HEK293 (cell line): ENCODE measurements at regions not wholly inside any gene's neighbourhood (a gene's known extent, or its start where the extent isn't known, plus 50 kb on each side); places are given as distances from the start of the nearest gene placed in this dataset.
"Not testable (repeated sequence)": the region's sequence is repeated elsewhere in the genome, so short reads cannot be mapped to it uniquely, and the experiment has no call there.

Experiments
- CTCF ChIA-PET: fragments of 350-600 bp; formaldehyde crosslinking; extraction: SDS; loops from one replicate; lab custom pipeline; 2021; ENCODE audit warnings: antibody characterized with exemption; lab: Yijun Ruan, JAX
- POLR2A ChIA-PET: fragments of 300-600 bp; formaldehyde crosslinking; extraction: SDS; loops from one replicate; lab custom pipeline; 2020; ENCODE audit warnings: antibody characterized with exemption, inconsistent platforms; lab: Yijun Ruan, JAX
- H3K27ac ChIP-seq: fragments of 200-500 bp; sonication (Bioruptor generic); 2 replicates; pipeline ENCODE4 v1.5.1; 2014; ENCODE audit warnings: low read depth, low read length, control low read depth, inconsistent platforms; ENCODE audit errors: extremely low read depth
- H3K36me3 ChIP-seq, 2 experiments: fragments of 200-500 bp in 1 of 2; sonication (Bioruptor generic) in 1 of 2; 1 replicate in 1 of 2; 2 replicates in 1 of 2; pipeline ENCODE4 v1.5.1; 2014 to 2017; ENCODE audit warnings: inconsistent platforms in 2 of 2, low read length in 2 of 2; ENCODE audit not compliant: control insufficient read depth in 2 of 2, insufficient read depth in 1 of 2
- H3K4me1 ChIP-seq: fragments of 200-500 bp; sonication (Bioruptor generic); 2 replicates; pipeline ENCODE4 v1.5.1; 2014; ENCODE audit warnings: mild to moderate bottlenecking, low read length, inconsistent platforms; ENCODE audit not compliant: control insufficient read depth, insufficient read depth
- H3K4me3 ChIP-seq: 2 replicates; pipeline ENCODE4 v1.5.1; 2011; ENCODE audit warnings: low read depth, mild to moderate bottlenecking, control low read depth, low read length, moderate library complexity
- H3K9me3 ChIP-seq: fragments of 200-500 bp; sonication (Bioruptor generic); 2 replicates; pipeline ENCODE4 v1.5.1; 2014; ENCODE audit warnings: low read depth, low read length, inconsistent platforms; ENCODE audit not compliant: control insufficient read depth, insufficient read depth
- PRDM1 ChIP-seq: fragments of 450-650 bp; formaldehyde crosslinking; IDR thresholded peaks from 2 replicates; pipeline ENCODE4; 2016; ENCODE audit warnings: missing biosample characterization, missing genetic modification characterization
- ZBTB20 ChIP-seq: fragments of 450-650 bp; formaldehyde crosslinking; IDR thresholded peaks from 2 replicates; pipeline ENCODE4 v1.5.1; 2016; ENCODE audit warnings: missing biosample characterization, missing genetic modification characterization
- ZBTB6 ChIP-seq: fragments of 450-650 bp; formaldehyde crosslinking; IDR thresholded peaks from 2 replicates; pipeline ENCODE4 v1.5.1; 2017; ENCODE audit warnings: missing biosample characterization, missing genetic modification characterization
- ZNF214 ChIP-seq: fragments of 450-650 bp; formaldehyde crosslinking; IDR thresholded peaks from 2 replicates; pipeline ENCODE4 v1.5.1; 2017; ENCODE audit warnings: missing biosample characterization, mild to moderate bottlenecking, missing genetic modification characterization, borderline replicate concordance
- ZNF311 ChIP-seq: fragments of 450-650 bp; formaldehyde crosslinking; IDR thresholded peaks from 2 replicates; pipeline ENCODE4 v1.5.1; 2017; ENCODE audit warnings: missing biosample characterization, missing genetic modification characterization, borderline replicate concordance
- ZNF350 ChIP-seq: fragments of 450-650 bp; formaldehyde crosslinking; IDR thresholded peaks from 2 replicates; pipeline ENCODE4 v1.5.0; 2017; ENCODE audit warnings: missing biosample characterization, mild to moderate bottlenecking, missing genetic modification characterization
- ZNF623 ChIP-seq: fragments of 450-650 bp; formaldehyde crosslinking; IDR thresholded peaks from 2 replicates; pipeline ENCODE4 v1.5.1; 2016; ENCODE audit warnings: missing biosample characterization, missing genetic modification characterization
- ZNF654 ChIP-seq: fragments of 450-650 bp; formaldehyde crosslinking; IDR thresholded peaks from 2 replicates; pipeline ENCODE4 v1.5.1; 2016; ENCODE audit warnings: low read depth, missing biosample characterization, missing genetic modification characterization
- ZNF658 ChIP-seq: fragments of 450-650 bp; formaldehyde crosslinking; IDR thresholded peaks from 2 replicates; pipeline ENCODE4; 2016; ENCODE audit warnings: missing biosample characterization, missing genetic modification characterization

- TF ChIP-seq ZBTB6 (tag by site-specific recombination) (no peak), ZNF214 (tag by site-specific recombination) (no peak), PRDM1 (tag by site-specific recombination) (no peak), ZBTB20 (tag by site-specific recombination) (no peak), ZNF350 (tag by site-specific recombination) (no peak), ZNF311 (tag by site-specific recombination) (no peak)
- no peak overlapping the region for H3K27ac ChIP-seq
- no peaks in the 10 kb centered on the region for H3K36me3 ChIP-seq
- no peak overlapping the region for H3K4me3 ChIP-seq
- no peaks in the 10 kb centered on the region for H3K9me3 ChIP-seq
- no peaks in the 10 kb centered on the region for H3K4me1 ChIP-seq
- ChIA-PET POLR2A (no interaction called here), CTCF (no interaction called here)
These were observed 246.6 kb upstream of the PROK2 start for GRCh38 chr3:72031581-72031980.

GRCh38 chr3:72030296-72030695, 245.3 kb upstream of the PROK2 start:
- H3K27ac ChIP-seq, H3K4me1 ChIP-seq, CTCF ChIA-PET, H3K4me3 ChIP-seq, H3K9me3 ChIP-seq, H3K36me3 ChIP-seq, POLR2A ChIA-PET: not testable (repeated sequence)

- CTCF ChIA-PET: interaction anchor here (0.6 to 0.7 kb wide), 3 partner anchors 55 to 1058 kb away, joined by 4 to 5 read pairs (median 4); no protein-coding TSS in a partner anchor
- H3K27ac ChIP-seq, H3K4me3 ChIP-seq: not testable (repeated sequence)
These were observed 243.8 kb upstream of the PROK2 start for GRCh38 chr3:72028726-72029125.

GRCh38 chr3:72028307-72028706, 243.4 kb upstream of the PROK2 start:
- POLR2A ChIA-PET, H3K9me3 ChIP-seq, H3K27ac ChIP-seq, H3K4me3 ChIP-seq, H3K36me3 ChIP-seq, H3K4me1 ChIP-seq: not testable (repeated sequence)
- CTCF ChIA-PET: interaction anchor here (0.7 kb wide), 1 partner anchor 54 kb away, joined by 4 read pairs; no protein-coding TSS in a partner anchor

More at GRCh38 chr3:72028726-72029125, 243.8 kb upstream of the PROK2 start:
- POLR2A ChIA-PET, H3K4me1 ChIP-seq, H3K36me3 ChIP-seq, H3K9me3 ChIP-seq: not testable (repeated sequence)

GRCh38 chr3:72027728-72028127, 242.8 kb upstream of the PROK2 start:
- H3K9me3 ChIP-seq, H3K27ac ChIP-seq: not testable (repeated sequence)

GRCh38 chr3:72022027-72022426, 237.1 kb upstream of the PROK2 start:
- no peak overlapping the region for H3K27ac ChIP-seq
- H3K36me3 ChIP-seq: no peaks in the 10 kb centered on the region
- no peaks in the 10 kb centered on the region for H3K4me1 ChIP-seq
- H3K4me3 ChIP-seq: no peak overlapping the region
- ChIA-PET POLR2A (no interaction called here), CTCF (no interaction called here)
- H3K9me3 ChIP-seq: no peaks in the 10 kb centered on the region
- TF ChIP-seq ZNF654 (tag by site-specific recombination) (no peak), ZNF623 (tag by site-specific recombination) (no peak), ZNF658 (tag by site-specific recombination) (no peak)

More at GRCh38 chr3:72027728-72028127, 242.8 kb upstream of the PROK2 start:
- H3K36me3 ChIP-seq, CTCF ChIA-PET, H3K4me3 ChIP-seq, H3K4me1 ChIP-seq, POLR2A ChIA-PET: not testable (repeated sequence)
